ENCODE measurements at regions not wholly inside any gene's neighbourhood (a gene's known extent, or its start where the extent isn't known, plus 50 kb on each side); places are given as distances from the start of the nearest gene placed in this dataset.

GRCh38 chr2:144683107-144683753 is 163.3 kb upstream of the ZEB2 start:
- no peaks in the 10 kb centered on the region for H3K27me3 ChIP-seq
- H3K27ac ChIP-seq = no peak overlapping the region
- H3K36me3 ChIP-seq = no peaks in the 10 kb centered on the region
- no peak overlapping the region for H3K4me3 ChIP-seq
- TF ChIP-seq POLR2A (IDR thresholded peaks at IDR 0.05) (no peak), CTCF (IDR thresholded peaks at IDR 0.05) (no peak)
- no peaks in the 10 kb centered on the region for H3K9me3 ChIP-seq
- no peak for DNase-seq
- H3K4me1 ChIP-seq = no peaks in the 10 kb centered on the region

- H3K9me3 ChIP-seq = no peaks in the 10 kb centered on the region
- H3K4me3 ChIP-seq = no peak overlapping the region
- no peak overlapping the region for H3K27ac ChIP-seq
- no peaks in the 10 kb centered on the region for H3K27me3 ChIP-seq
- TF ChIP-seq CTCF (IDR thresholded peaks at IDR 0.05) (no peak), POLR2A (IDR thresholded peaks at IDR 0.05) (no peak)
- H3K36me3 ChIP-seq = no peaks in the 10 kb centered on the region
- no peaks in the 10 kb centered on the region for H3K4me1 ChIP-seq
- no peak for DNase-seq
These were observed 162.3 kb upstream of the ZEB2 start for GRCh38 chr2:144682248-144682647.

- Histone ChIP-seq H3K36me3 (no peaks in the 10 kb centered on the region), H3K9me3 (no peaks in the 10 kb centered on the region), H3K27me3 (no peaks in the 10 kb centered on the region), H3K27ac (no peak overlapping the region), H3K4me3 (no peak overlapping the region), H3K4me1 (no peaks in the 10 kb centered on the region)
- no peak for DNase-seq
- TF ChIP-seq POLR2A (IDR thresholded peaks at IDR 0.05) = no peak
- no peak for TF ChIP-seq CTCF (IDR thresholded peaks at IDR 0.05)
These were observed 161.5 kb upstream of the ZEB2 start for GRCh38 chr2:144681389-144681788.

GRCh38 chr2:144679942-144680341 is 160.0 kb upstream of the ZEB2 start:
- H3K4me1 ChIP-seq = no peaks in the 10 kb centered on the region
- no peaks in the 10 kb centered on the region for H3K9me3 ChIP-seq
- no peak for DNase-seq
- H3K27me3 ChIP-seq = no peaks in the 10 kb centered on the region
- no peak overlapping the region for H3K4me3 ChIP-seq
- TF ChIP-seq POLR2A (IDR thresholded peaks at IDR 0.05) (no peak), CTCF (IDR thresholded peaks at IDR 0.05) (no peak)
- H3K27ac ChIP-seq = no peak overlapping the region
- H3K36me3 ChIP-seq = no peaks in the 10 kb centered on the region

GRCh38 chr2:144678736-144679135 is 158.8 kb upstream of the ZEB2 start:
- no peak for TF ChIP-seq POLR2A (IDR thresholded peaks at IDR 0.05)
- TF ChIP-seq CTCF (IDR thresholded peaks at IDR 0.05) = no peak
- no peaks in the 10 kb centered on the region for H3K4me1 ChIP-seq
- no peak for DNase-seq
- H3K4me3 ChIP-seq = no peak overlapping the region
- H3K36me3 ChIP-seq = no peaks in the 10 kb centered on the region
- H3K27me3 ChIP-seq = no peaks in the 10 kb centered on the region
- no peak overlapping the region for H3K27ac ChIP-seq
- no peaks in the 10 kb centered on the region for H3K9me3 ChIP-seq

GRCh38 chr2:144675731-144676130 is 155.8 kb upstream of the ZEB2 start:
- no peak for DNase-seq
- Histone ChIP-seq H3K27me3 (no peaks in the 10 kb centered on the region), H3K4me1 (no peaks in the 10 kb centered on the region), H3K27ac (no peak overlapping the region), H3K4me3 (no peak overlapping the region), H3K9me3 (no peaks in the 10 kb centered on the region), H3K36me3 (no peaks in the 10 kb centered on the region)
- TF ChIP-seq CTCF (IDR thresholded peaks at IDR 0.05) = no peak

Measured in Peyer's patch (tissue), 4 donors.